Tibial nerve (tissue), 4 donors: ENCODE measurements at regions not wholly inside any gene's neighbourhood (a gene's known extent, or its start where the extent isn't known, plus 50 kb on each side); places are given as distances from the start of the nearest gene placed in this dataset.
"Not testable (repeated sequence)": the region's sequence is repeated elsewhere in the genome, so short reads cannot be mapped to it uniquely, and the experiment has no call there.

Experiments used
- DNase-seq, 2 donors: peaks; one replicate each; pipeline ENCODE4 v3.0.0-alpha.2; 2019; ENCODE audit warnings: low spot score in 2 of 2
- H3K27ac ChIP-seq, 4 donors: fragments of 200-600 bp; sonication (generic) in 3 of 4; one replicate each; pipeline ENCODE4 v1.5.1; 2017 to 2019; ENCODE audit warnings: mild to moderate bottlenecking in 1 of 4
- H3K27me3 ChIP-seq, 2 donors: fragments of 200-600 bp; sonication (generic) in 1 of 2; one replicate each; pipeline versions ENCODE4 v1.5.1 to v1.6.0; 2017 to 2019
- H3K36me3 ChIP-seq, 3 donors: fragments of 200-600 bp; sonication (generic); one replicate each; pipeline ENCODE4 v1.5.1; 2018 to 2019
- H3K4me1 ChIP-seq, 4 donors: fragments of 200-600 bp; sonication (generic) in 3 of 4; one replicate each; pipeline ENCODE4 v1.5.1; 2017 to 2019
- H3K4me3 ChIP-seq, 4 donors: fragments of 200-600 bp; sonication (generic) in 3 of 4; one replicate each; pipeline ENCODE4 v1.5.1; 2017 to 2019; ENCODE audit warnings: mild to moderate bottlenecking in 1 of 4, moderate library complexity in 1 of 4
- H3K9me3 ChIP-seq, 4 donors: fragments of 200-600 bp; sonication (generic) in 3 of 4; one replicate each; pipeline ENCODE4 v1.5.1; 2017 to 2019
- EP300 ChIP-seq, 2 donors: sonication (generic); formaldehyde crosslinking; IDR thresholded peaks; one replicate each; pipeline ENCODE4 v1.6.1; 2017; ENCODE audit warnings: antibody characterized with exemption in 2 of 2, mild to moderate bottlenecking in 1 of 2
- POLR2A ChIP-seq, 2 donors: fragments of 450-650 bp; IDR thresholded peaks; one replicate each; pipeline ENCODE4 v1.6.1; 2017; ENCODE audit warnings: antibody characterized with exemption in 2 of 2, mild to moderate bottlenecking in 2 of 2, moderate library complexity in 2 of 2
- WGBS, 2 donors: methylation state at CpG; one replicate each; pipeline ENCODE4 v1.1.5; 2018; 5-methylcytosine and 5-hydroxymethylcytosine counted together
- TF ChIP-seq, protein P1 (sequence below), 5 experiments: fragments of 200-600 bp in 3 of 5; fragments of 450-650 bp in 2 of 5; sonication (generic) in 3 of 5; IDR thresholded peaks; one replicate each; pipeline ENCODE4 v1.5.1; 2016 to 2019; ENCODE audit warnings: antibody characterized with exemption in 5 of 5, mild to moderate bottlenecking in 3 of 5, moderate library complexity in 2 of 5

DNA sequence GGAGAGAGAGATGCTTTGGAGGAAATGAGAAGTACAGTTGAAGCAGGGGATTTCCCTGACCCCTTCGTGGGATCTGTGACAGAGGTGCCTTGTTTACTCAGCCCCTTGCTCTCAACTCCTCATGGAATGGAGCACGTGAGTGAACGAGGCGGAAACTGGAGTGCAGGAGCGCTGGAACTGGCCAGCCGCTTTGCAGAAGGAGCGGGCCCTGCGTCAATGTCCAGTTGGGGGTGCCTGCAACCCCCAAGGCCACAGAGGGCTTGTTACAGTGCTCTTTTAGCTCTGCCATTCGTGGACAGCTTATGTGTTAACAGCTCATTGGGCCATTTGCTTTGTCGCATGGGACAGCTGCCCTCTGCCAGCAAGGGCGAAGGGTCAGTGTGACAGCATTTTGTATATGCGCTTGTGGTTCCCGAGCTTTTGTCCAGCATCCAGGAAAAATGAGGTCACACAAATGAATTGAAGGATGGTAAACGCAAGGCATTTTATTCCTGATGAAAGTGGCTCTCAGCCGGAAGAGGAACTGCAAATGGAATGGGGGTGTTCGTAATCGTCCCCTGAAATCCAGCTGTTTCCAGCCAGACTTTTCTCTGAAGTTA is 1395.1 kb downstream of the CDH8 start:
- Histone ChIP-seq H3K4me3 (no peak overlapping the region), H3K27ac (no peak overlapping the region), H3K36me3 (no peaks in the 10 kb centered on the region), H3K4me1 (no peaks in the 10 kb centered on the region), H3K9me3 (no peaks in the 10 kb centered on the region), H3K27me3 (no peaks in the 10 kb centered on the region)
- no peak for TF ChIP-seq POLR2A (IDR thresholded peaks at IDR 0.05)
- no peak for TF ChIP-seq EP300 (IDR thresholded peaks at IDR 0.05)
- TF ChIP-seq, protein P1, sequence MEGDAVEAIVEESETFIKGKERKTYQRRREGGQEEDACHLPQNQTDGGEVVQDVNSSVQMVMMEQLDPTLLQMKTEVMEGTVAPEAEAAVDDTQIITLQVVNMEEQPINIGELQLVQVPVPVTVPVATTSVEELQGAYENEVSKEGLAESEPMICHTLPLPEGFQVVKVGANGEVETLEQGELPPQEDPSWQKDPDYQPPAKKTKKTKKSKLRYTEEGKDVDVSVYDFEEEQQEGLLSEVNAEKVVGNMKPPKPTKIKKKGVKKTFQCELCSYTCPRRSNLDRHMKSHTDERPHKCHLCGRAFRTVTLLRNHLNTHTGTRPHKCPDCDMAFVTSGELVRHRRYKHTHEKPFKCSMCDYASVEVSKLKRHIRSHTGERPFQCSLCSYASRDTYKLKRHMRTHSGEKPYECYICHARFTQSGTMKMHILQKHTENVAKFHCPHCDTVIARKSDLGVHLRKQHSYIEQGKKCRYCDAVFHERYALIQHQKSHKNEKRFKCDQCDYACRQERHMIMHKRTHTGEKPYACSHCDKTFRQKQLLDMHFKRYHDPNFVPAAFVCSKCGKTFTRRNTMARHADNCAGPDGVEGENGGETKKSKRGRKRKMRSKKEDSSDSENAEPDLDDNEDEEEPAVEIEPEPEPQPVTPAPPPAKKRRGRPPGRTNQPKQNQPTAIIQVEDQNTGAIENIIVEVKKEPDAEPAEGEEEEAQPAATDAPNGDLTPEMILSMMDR (IDR thresholded peaks at IDR 0.05), result no peak
- no peak for DNase-seq
- 60 to 72% methylated on average over 17 of the region's 17 CpGs for WGBS, 2 donors

DNA sequence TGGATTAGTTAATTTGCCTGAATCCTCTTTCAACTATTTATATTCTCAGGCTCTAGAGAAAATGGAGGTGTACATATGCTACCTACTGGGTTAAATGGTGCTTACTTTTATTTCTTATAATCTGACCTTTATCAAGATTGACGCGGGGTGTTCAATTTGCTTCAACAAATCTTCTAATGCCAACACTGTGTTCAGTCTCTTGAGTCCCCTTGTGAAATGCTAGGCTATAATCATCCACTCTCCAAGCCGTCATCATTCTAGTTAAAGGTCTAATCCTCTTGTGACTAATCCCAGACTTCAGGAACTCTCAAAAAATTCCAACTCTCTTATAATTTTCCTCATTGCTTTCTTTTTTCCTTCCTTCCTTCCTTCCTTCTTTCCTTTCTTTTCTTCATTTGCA is 1396.2 kb downstream of the CDH8 start:
- 73% methylated on average over 3 of the region's 3 CpGs for WGBS, 2 donors
- H3K4me3 ChIP-seq, result no peak overlapping the region
- H3K4me1 ChIP-seq, result no peaks in the 10 kb centered on the region
- no peaks in the 10 kb centered on the region for H3K9me3 ChIP-seq
- no peak overlapping the region for H3K27ac ChIP-seq
- no peak for DNase-seq
- TF ChIP-seq POLR2A (IDR thresholded peaks at IDR 0.05) (no peak), EP300 (IDR thresholded peaks at IDR 0.05) (no peak)
- TF ChIP-seq, protein P1 (IDR thresholded peaks at IDR 0.05), result no peak
- H3K36me3 ChIP-seq, result no peaks in the 10 kb centered on the region
- H3K27me3 ChIP-seq, result no peaks in the 10 kb centered on the region

DNA sequence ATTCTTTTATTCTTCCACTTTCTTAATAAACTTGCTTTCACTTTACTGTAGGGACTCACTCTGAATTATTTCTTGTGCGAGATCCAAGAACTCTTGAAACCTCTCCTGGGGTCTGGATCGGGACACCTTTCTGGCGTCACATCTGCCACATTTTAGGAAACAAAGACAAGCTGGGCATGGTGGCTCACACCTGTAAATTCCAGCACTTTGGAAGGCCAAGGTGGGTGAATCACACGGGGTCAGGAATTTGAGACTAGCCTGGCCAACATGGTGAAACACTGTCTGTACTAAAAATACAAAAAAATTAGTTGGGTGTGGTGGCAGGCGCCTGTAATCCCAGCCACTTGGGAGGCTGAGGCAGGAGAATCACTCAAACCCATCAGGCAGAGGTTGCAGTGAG is 1399.6 kb downstream of the CDH8 start:
- H3K36me3 ChIP-seq, H3K27me3 ChIP-seq, H3K9me3 ChIP-seq, H3K27ac ChIP-seq, H3K4me3 ChIP-seq, DNase-seq, H3K4me1 ChIP-seq: not testable (repeated sequence)
- WGBS, 2 donors, result 78 to 90% methylated on average over 5 of the region's 5 CpGs

DNA sequence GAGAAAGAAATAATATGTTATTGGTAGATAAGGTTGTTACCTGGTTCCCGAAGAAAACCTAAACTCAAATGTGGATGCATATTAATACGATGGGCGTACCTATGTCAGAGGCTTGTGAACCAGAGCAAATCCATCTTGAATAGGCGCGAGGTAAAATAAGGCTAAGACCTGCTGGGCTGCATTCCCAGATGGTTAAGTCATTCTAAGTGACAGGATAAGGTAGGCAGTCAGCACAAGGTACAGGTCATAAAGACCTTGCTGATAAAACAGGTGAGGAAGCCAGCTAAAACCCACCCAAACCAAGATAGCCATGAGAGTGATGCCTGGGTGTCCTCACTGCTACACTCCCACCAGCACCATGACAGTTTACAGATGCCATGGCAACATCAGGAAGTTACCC is 1400.1 kb downstream of the CDH8 start:
- TF ChIP-seq EP300 (IDR thresholded peaks at IDR 0.05), result no peak
- TF ChIP-seq POLR2A (IDR thresholded peaks at IDR 0.05), result no peak
- TF ChIP-seq, protein P1 (IDR thresholded peaks at IDR 0.05), result no peak
- no peak overlapping the region for H3K4me3 ChIP-seq
- H3K27ac ChIP-seq, result no peak overlapping the region
- WGBS, 2 donors, result 73 to 86% methylated on average over 5 of the region's 5 CpGs
- H3K36me3 ChIP-seq, result no peaks in the 10 kb centered on the region
- no peak for DNase-seq
- peaks cover 0 to 12% (median 0%) of the 10 kb centered on the region in 4 donors for H3K9me3 ChIP-seq
- H3K4me1 ChIP-seq, result no peaks in the 10 kb centered on the region
- no peaks in the 10 kb centered on the region for H3K27me3 ChIP-seq

DNA sequence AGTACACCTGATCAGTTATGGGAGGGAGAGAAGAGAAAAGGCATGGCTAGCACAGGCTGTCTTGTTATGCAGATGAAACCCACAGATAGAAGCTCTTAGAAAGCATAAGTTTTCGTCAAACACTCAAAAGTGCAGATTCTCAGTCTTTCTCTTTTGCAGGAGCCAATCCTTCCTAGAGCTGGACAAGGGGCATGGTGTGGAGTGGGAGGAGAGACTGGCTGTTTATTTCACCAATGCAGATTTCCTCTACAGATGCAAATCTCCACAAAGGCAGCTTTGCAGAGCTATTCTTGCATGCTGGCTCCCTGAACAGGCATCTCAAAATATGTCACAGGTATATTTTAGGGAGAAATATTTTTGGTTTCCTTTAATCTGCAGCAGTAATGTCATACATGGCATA is 1400.7 kb downstream of the CDH8 start:
- Histone ChIP-seq H3K27me3 (no peaks in the 10 kb centered on the region), H3K4me3 (no peak overlapping the region), H3K27ac (no peak overlapping the region), H3K4me1 (no peaks in the 10 kb centered on the region), H3K36me3 (no peaks in the 10 kb centered on the region), H3K9me3 (peaks cover 0 to 17% (median 0%) of the 10 kb centered on the region in 4 donors)
- DNase-seq, result no peak
- no peak for TF ChIP-seq POLR2A (IDR thresholded peaks at IDR 0.05)
- TF ChIP-seq, protein P1 (IDR thresholded peaks at IDR 0.05), result no peak
- no peak for TF ChIP-seq EP300 (IDR thresholded peaks at IDR 0.05)
- WGBS, 2 donors, result 67 to 73% methylated on average over 1 of the region's 1 CpG

DNA sequence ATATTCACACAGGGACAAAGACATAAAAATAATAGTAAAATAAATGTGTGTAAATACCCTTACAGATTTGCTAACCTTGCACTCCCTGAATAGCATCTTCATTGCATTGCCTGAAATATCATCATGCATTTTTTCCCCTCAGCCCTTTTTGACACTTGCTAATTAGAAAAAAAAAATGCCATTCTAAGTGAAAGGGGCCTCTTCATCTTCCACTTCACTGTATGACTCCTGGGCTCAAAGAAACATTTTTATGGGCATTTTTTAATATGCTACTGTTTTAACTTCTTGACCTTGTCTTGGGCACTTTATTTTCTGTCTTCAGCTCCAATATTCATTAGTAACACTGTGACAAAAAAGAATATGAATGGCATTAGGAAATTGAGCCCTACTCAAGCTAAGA is 1424.4 kb downstream of the CDH8 start:
- Histone ChIP-seq H3K27ac (no peak overlapping the region), H3K9me3 (no peaks in the 10 kb centered on the region), H3K36me3 (no peaks in the 10 kb centered on the region), H3K4me1 (no peaks in the 10 kb centered on the region), H3K27me3 (no peaks in the 10 kb centered on the region), H3K4me3 (no peak overlapping the region)
- no peak for DNase-seq
- TF ChIP-seq EP300 (IDR thresholded peaks at IDR 0.05), result no peak
- TF ChIP-seq, protein P1 (IDR thresholded peaks at IDR 0.05), result no peak
- TF ChIP-seq POLR2A (IDR thresholded peaks at IDR 0.05), result no peak
